ENCODE measurements at regions not wholly inside any gene's neighbourhood (a gene's known extent, or its start where the extent isn't known, plus 50 kb on each side); places are given as distances from the start of the nearest gene placed in this dataset.

GRCh38 chr9:13424204-13424603 is 144.7 kb upstream of the MPDZ start:
- TF ChIP-seq POLR2A (IDR thresholded peaks at IDR 0.05; ENCODE audit: low read depth, low read length) (no peak), POLR2AphosphoS5 (IDR thresholded peaks at IDR 0.05; ENCODE audit: low read depth, low read length) (no peak), TAF1 (IDR thresholded peaks at IDR 0.05; ENCODE audit: borderline replicate concordance, low read depth, low read length) (no peak)

All from GM12892 (cell line).